ENCODE measurements at regions not wholly inside any gene's neighbourhood (a gene's known extent, or its start where the extent isn't known, plus 50 kb on each side); places are given as distances from the start of the nearest gene placed in this dataset.
"Not testable (repeated sequence)": the region's sequence is repeated elsewhere in the genome, so short reads cannot be mapped to it uniquely, and the experiment has no call there.

GRCh38 chr9:62931484-62931883 lies 1741.6 kb downstream of the SPATA31A7 start:
- H3K27me3 Mint-ChIP-seq (ENCODE audit: low read depth); H3K27ac Mint-ChIP-seq; H3K36me3 Mint-ChIP-seq (ENCODE audit: low read depth); H3K4me1 Mint-ChIP-seq; H3K4me3 Mint-ChIP-seq; H3K9me3 Mint-ChIP-seq: not testable (repeated sequence)

DNA sequence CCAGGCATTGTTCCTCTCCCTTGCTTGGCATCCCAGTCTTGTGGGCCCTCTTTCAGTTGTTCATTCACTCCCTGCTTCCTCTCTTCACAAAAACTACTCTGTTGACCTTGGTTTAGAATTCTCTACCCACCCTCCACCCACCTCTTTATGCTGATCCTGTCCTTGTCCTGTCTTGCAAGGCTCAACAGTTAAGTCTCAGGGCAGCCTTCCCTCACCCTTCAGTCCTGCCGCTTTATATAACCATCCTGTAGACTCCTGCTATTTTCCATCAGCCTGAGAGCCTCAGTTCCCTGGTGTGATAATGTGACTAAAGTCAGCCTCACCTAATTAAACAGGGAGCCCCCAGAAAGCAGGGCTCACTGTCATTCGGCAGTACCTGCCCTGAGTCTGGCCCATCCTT lies 1763.0 kb downstream of the SPATA31A7 start:
- not testable (repeated sequence) for H3K4me1 Mint-ChIP-seq; H3K36me3 Mint-ChIP-seq (ENCODE audit: low read depth); H3K27me3 Mint-ChIP-seq (ENCODE audit: low read depth); H3K4me3 Mint-ChIP-seq; H3K27ac Mint-ChIP-seq; H3K9me3 Mint-ChIP-seq

All from nephron (organoid).